Activated CD4-positive, alpha-beta T cell treated with anti-CD3 and anti-CD28 coated beads, Interleukin-2, amount 50 U/mL, for 16 hours (primary cell): ENCODE measurements at regions not wholly inside any gene's neighbourhood (a gene's known extent, or its start where the extent isn't known, plus 50 kb on each side); places are given as distances from the start of the nearest gene placed in this dataset.

Experiments used
- DNase-seq: peaks from one replicate; pipeline ENCODE4 v3.0.0-alpha.2; 2020

GRCh38 chrX:151476604-151477303 lies 79.7 kb downstream of the VMA21 start:
- DNase-seq = no peak

GRCh38 chrX:151478058-151478457 lies 81.1 kb downstream of the VMA21 start:
- DNase-seq = no peak

- DNase-seq = peak; percentile 14
Observed at GRCh38 chrX:151488677-151489076, 74.8 kb upstream of the PASD1 start.

- DNase-seq = peak; percentile 13
Observed at GRCh38 chrX:151505796-151506195, 57.7 kb upstream of the PASD1 start.

GRCh38 chrX:151510203-151510602 lies 53.3 kb upstream of the PASD1 start:
- no peak for DNase-seq

GRCh38 chrX:151513472-151513871 lies 50.0 kb upstream of the PASD1 start:
- no peak for DNase-seq
